KOPT-K1 (cell line): ENCODE measurements at regions not wholly inside any gene's neighbourhood (a gene's known extent, or its start where the extent isn't known, plus 50 kb on each side); places are given as distances from the start of the nearest gene placed in this dataset.

Experiments used
- H3K27ac ChIP-seq: fragments of 200-600 bp; sonication (generic); 2 replicates; pipeline ENCODE4 v1.5.1; 2016; ENCODE audit warnings: antibody characterized with exemption, mild to moderate bottlenecking, low read depth, low read length; ENCODE audit not compliant: poor library complexity, severe bottlenecking
- H3K36me3 ChIP-seq: fragments of 200-600 bp; sonication (generic); 2 replicates; pipeline ENCODE4 v1.5.1; 2017; ENCODE audit warnings: antibody characterized with exemption, mild to moderate bottlenecking, low read length, moderate library complexity; ENCODE audit not compliant: insufficient read depth
- H3K9me3 ChIP-seq: fragments of 200-600 bp; sonication (generic); 2 replicates; pipeline ENCODE4 v1.5.1; 2017; ENCODE audit warnings: antibody characterized with exemption, low read length, mild to moderate bottlenecking; ENCODE audit not compliant: insufficient read depth, poor library complexity, severe bottlenecking

DNA sequence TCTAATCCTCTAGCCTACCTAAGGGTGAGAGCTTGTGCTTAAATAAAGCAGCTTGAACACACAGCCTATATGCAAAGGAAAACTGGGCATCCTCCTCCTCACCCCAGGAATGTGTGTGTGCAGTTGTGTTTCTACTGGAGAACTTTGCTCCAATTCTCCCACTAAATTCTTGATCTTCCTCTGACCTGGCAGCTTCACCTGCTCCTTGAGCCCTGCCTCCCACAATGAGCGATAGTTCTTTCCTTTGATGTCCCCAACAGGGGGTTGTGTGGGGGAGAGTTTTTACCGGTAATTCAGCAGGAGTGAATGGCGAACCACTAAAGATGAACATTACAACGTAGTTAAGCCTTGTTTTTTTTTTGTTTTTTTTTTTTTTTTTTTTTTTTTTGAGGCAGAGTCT is 113.5 kb upstream of the RCN1 start:
- Histone ChIP-seq H3K27ac (no peak overlapping the region), H3K9me3 (peaks cover 8% of the 10 kb centered on the region), H3K36me3 (no peaks in the 10 kb centered on the region)

DNA sequence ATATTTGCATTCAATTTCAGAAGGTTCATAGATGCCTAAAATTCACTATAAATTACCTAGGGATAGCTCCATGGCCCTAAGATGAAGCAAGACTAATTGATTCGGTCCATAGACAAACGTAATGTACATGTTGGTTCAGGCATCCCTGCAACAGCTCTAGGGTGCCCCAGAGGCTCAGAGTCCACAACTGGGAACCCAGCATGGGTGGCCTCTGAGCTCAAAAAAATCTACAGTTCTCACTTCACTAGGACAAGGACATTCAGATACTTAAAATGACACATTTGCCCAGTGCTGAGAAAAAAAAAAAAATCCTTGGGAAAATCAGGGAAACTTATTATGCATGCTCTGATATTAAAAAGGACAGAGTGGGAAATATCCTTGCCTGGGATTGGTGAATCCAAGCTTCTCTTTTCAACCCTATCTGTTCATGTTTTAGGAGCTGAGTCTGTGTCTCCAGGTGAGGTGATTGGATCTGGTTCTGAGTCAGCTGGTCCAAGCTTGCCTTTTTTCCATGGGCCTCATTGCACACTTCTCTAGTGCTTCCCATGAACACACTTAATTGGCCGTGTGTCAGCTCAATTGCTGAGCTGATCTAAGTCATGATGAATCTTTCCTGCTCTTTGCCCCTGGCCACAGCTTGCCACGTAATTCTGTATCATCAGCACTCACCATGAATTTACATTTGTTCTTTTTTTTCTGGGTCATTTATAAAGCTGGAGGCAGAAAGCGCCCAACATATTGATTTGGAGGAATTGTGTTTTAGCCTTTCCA is 116.3 kb upstream of the RCN1 start:
- Histone ChIP-seq H3K9me3 (peaks cover 6% of the 10 kb centered on the region), H3K27ac (no peak overlapping the region), H3K36me3 (no peaks in the 10 kb centered on the region)

DNA sequence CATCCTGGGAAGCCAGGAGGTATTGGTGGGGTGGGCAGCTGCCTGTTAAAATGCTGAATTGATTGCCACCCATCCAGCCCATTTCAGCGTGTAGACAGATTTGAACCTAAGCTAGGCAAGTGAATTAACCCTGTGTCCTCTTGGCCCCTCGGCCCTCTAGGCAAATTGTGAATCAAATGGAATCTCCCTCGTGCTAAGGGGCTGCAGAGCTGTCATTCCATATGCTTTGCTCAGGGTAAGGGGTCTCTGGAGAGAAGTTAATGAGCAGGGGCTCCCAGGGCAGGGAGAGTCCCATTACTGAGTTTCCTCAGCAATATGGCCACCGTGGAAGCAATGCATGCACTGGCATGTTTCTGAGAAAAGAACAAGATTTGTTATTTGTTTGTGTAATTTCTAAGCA is 117.7 kb upstream of the RCN1 start:
- Histone ChIP-seq H3K27ac (no peak overlapping the region), H3K36me3 (no peaks in the 10 kb centered on the region), H3K9me3 (peaks cover 6% of the 10 kb centered on the region)

DNA sequence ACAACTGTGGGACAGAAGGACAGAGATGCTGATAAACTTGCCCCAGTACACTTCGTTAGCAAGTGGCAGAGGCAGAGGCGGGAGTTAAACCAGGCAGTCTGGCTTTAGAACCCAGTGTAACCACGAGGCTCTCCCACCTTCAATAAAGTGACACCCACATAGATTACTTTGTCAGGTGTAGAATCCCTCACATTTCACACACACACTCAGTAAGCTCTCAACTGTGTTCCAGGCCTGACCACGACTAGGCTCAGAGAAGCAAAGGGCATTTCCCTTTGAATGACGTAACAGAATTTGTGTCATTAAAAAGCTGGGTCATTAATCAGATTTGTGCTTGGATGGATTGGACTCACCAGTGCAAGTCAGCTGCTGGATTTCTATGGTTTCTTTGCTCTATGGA is 118.3 kb upstream of the RCN1 start:
- Histone ChIP-seq H3K9me3 (peaks cover 6% of the 10 kb centered on the region), H3K27ac (no peak overlapping the region), H3K36me3 (no peaks in the 10 kb centered on the region)

DNA sequence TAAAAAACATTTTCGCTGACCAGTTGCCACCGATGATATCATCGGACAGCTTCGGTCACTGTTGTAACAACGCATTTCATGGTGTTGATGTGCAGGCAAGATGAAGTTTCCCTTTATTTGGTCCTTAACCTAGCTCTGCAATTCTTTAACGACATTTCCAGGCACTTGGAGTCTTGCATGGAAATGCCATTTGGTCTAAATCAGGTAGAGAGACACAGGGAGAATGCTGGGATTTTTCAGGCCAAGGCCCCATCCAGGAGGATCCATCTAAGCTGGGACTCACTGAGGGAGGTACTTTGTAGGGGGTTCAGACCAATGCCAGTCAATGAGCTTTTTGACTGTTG is 121.5 kb upstream of the RCN1 start:
- H3K27ac ChIP-seq: no peak overlapping the region
- peaks cover 6% of the 10 kb centered on the region for H3K9me3 ChIP-seq
- H3K36me3 ChIP-seq: no peaks in the 10 kb centered on the region

DNA sequence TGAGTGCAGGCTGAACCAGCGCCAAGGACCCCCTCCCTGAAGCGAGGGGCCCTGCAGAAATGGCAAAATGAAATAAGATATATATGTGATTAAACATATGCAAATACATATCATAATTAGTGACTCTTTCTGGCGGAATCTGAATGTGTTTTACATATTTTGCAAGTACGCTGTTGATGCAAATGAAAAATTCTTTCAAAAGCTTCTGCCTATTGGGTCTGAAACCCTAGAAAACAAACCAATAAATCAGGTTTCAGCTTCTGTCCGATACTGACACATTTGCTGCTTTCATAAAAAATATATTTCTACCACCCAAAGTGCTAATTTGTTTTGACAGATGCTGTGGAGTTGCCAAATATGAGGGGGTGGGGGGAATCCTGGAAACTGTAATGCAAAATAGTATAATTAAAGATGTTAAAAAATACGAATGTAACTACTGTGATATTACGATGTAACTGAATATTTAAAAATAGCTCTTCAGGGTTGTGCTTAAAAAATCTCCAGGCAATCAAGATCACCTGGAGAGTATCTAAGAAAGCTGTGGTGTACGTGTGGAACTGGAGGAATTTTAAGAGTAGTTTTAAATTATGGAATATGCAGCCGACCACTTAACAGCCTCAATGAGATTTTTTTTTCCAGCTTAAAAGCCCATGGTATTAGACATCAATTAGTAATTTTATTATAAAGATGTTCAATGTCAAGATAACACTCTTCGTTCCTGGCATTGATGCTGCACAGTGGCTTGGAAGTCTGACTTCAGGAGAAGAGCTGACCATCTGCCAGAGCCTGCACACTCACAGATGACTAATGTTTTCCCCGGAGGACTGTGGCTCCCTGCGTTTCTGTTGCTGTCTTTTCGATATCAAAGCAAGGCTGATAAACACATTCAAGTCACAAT is 122.2 kb upstream of the RCN1 start:
- Histone ChIP-seq H3K36me3 (no peaks in the 10 kb centered on the region), H3K9me3 (peaks cover 6% of the 10 kb centered on the region), H3K27ac (no peak overlapping the region)

DNA sequence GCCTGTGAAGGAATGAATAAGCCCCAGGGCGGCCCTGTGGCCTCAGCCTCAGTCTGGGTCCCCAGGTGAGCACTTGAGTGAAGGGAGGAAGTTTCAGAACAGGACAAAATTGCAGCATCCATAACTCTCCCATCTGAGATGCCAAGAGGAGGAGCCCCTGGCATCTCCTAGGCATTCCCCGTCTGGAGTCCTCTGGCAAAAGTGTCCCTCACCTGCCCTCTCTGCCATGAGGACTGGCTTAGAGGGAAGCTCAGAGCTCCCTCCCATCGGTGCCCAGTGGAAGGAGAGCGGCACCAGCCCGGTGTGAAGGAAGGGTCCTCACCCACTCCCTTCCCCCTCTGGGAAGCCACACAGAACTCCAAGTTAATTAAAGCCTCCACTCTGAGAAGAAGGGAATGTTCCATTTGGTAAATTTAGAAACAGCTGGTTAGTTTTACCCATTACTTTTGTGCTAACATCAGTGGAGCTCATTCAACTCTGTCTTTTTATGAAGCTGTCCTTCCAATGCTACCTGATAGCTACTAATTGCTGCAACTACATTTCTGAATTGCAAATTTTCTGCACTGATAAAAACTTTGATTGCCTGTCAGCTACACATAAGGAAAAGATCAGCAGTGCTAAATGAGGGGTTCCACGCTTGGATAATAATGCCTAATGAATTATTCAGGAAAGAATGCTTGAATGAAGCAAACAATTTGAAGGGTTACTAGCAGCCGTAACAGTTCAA is 123.3 kb upstream of the RCN1 start:
- Histone ChIP-seq H3K27ac (no peak overlapping the region), H3K9me3 (peaks cover 4% of the 10 kb centered on the region), H3K36me3 (no peaks in the 10 kb centered on the region)

DNA sequence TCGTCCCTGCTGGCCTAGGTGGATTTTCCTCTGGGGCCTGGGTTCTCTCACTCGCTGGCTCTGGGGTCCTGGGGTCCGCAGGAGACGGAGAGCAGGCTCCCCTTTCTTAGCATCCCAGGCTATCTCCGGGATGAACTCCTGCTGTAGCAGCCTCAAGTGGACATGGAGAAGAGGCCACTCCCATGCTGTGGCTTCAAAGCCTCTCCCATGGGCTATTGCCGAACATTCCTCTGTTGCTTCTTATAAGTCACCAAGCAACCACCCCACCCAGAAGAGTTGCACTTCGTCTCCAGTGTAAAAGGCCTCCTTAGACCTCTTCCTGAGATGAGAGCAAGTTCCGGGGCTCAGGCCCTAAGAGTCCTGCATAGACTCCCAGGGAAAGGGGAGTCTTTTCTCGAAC is 124.0 kb upstream of the RCN1 start:
- Histone ChIP-seq H3K36me3 (no peaks in the 10 kb centered on the region), H3K27ac (no peak overlapping the region), H3K9me3 (no peaks in the 10 kb centered on the region)

DNA sequence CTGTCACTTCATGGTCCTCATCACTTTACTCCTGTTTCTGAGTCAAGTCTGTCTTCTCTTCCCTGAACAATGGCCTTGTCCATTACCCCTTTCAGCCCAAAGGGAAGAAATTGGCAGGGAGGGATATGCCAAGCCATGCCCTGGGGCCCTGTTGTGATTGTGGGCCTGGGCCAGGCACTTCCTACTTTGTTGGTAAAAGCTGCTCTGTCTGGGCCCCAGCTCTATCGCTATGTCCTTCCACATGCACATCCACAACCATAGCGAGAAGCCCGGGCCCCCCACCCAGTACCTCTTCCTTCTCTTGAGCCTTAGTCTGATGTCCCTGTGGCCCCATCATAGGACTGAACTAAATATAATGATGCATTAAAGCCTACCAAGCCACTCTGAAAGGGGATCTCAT is 126.7 kb upstream of the RCN1 start:
- no peaks in the 10 kb centered on the region for H3K9me3 ChIP-seq
- H3K27ac ChIP-seq: no peak overlapping the region
- H3K36me3 ChIP-seq: no peaks in the 10 kb centered on the region

DNA sequence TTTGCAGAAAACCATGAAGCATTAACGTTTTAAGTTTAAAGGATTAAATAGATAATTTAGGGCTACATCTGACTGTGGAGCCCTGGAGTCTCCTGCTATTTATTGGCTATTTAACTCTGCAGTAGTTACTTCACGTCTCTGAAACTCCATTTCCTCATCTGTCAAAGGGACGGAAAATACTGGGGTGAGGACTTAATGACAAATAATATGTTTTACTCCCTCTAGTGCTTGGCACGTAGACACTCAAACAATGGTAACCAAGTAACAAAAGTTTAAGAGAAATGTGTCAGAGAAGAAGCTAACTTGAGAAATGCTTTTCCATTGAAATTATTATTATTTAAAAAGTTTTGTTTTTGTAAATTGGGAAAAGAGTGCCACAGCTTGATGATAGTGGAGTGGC is 130.7 kb upstream of the RCN1 start:
- Histone ChIP-seq H3K27ac (no peak overlapping the region), H3K9me3 (no peaks in the 10 kb centered on the region), H3K36me3 (no peaks in the 10 kb centered on the region)

DNA sequence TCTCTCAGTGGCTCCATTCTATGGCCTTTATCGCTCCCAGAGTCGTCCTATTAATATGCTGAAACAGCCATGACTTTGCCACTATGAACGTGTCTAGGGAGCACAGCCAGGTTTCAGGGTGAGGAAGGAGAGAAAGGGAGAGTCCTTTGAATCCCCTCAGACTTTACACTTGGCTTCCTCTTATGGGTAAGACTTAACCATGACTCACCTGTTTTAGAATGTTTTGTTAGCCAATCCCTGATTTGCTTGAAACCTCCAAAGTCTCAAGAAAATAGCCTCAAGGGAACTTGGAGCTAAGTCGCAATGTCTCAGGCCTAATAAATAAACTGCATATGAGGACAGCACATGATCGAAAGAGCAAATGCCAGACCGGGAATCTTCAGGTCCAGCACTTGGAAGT is 131.2 kb upstream of the RCN1 start:
- no peaks in the 10 kb centered on the region for H3K9me3 ChIP-seq
- H3K36me3 ChIP-seq: no peaks in the 10 kb centered on the region

DNA sequence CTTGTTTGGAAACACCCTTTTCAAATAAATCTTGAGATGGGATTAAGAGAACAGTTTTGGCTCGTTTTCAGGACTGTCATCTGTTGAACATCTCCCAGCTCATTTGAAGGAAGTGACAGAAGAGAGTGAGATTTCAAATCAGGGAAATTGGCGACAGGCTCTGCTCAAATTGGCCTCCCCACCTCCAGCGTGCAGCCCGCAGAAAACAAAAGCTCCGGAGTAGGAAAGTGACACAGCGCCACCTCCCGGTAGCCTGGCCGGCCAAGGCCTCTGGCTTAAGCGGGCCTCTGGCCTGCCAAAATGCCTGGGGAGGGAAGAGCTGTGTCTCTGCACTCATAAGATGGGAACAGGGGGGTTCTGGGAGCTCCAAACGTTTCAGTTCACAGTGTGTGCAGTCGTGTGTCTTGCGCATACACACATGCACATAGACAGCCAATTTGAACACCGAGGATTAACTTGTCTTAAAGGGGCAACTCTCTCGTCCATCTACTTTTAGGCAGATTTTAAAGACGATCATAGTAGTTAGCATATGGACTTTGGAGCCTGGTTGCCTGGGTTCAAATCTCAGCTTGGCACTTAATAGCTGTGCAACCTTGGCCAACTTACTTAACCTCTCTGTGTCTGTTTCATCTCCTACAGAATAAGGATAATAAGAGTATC is 132.7 kb upstream of the RCN1 start:
- H3K27ac ChIP-seq: no peak overlapping the region
- H3K36me3 ChIP-seq: no peaks in the 10 kb centered on the region
- H3K9me3 ChIP-seq: no peaks in the 10 kb centered on the region

More for the DNA sequence above, 131.2 kb upstream of the RCN1 start:
- H3K27ac ChIP-seq: no peak overlapping the region

DNA sequence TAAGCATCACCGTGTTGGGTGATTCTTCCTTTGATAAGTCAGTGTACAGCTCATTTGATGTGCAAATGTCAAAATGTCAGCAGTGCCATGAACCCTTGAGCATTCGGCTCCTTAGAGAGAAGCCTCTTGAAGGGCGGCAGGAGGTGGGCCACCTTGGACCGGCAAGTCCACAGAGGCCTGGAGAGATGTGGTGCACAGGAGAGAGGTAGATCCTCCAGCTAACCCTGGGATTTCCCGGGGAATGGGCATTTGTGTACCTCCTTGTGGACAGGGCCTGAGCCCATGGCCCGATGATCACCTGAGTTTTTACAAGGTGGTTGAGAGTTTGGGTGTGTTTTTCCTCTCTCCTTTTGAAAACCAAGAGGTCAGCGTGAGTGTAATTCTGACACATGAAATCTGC is 133.2 kb upstream of the RCN1 start:
- H3K9me3 ChIP-seq: no peaks in the 10 kb centered on the region
- H3K27ac ChIP-seq: no peak overlapping the region
- no peaks in the 10 kb centered on the region for H3K36me3 ChIP-seq

DNA sequence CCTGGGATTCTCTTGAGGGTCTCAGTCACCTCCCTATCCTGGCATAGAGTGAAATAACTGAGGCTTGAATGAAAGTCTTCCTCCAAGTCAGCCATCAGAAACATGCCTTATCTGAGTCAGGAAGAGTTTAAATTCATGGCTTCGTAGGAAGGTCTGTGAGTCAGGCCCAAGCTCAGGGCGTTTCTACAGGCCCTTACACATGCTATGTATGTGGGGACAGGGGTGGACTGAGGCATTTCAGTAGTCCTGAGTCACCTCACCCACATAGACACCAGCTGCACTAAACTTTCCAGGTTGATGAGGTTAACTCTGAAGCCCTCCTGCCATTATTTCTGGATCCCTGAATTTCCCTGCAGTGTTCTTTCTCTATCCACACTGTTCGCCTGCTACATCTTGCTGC is 134.6 kb upstream of the RCN1 start:
- Histone ChIP-seq H3K36me3 (no peaks in the 10 kb centered on the region), H3K9me3 (no peaks in the 10 kb centered on the region), H3K27ac (no peak overlapping the region)

DNA sequence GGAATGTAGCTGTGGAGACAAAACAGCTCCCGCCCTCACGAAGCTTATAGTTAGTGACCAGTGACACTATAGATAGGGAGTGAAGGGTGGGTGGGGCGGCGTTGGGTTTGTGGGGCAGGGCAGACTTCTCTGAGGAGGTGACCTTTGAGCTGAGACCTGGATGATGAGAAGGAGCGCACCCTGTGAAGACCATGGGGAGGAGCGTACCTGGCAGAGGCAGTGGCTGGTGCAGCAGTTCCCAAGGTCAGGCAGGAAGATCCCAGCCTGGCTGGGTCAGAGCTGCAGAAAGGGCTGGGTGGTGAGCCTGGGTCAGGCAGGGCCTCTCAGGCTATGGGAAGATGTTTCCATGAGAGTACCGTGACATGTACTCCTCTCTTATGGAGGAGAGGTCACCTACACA is 135.0 kb upstream of the RCN1 start:
- Histone ChIP-seq H3K27ac (no peak overlapping the region), H3K36me3 (no peaks in the 10 kb centered on the region), H3K9me3 (no peaks in the 10 kb centered on the region)
